CD4-positive, alpha-beta T cell treated with Interleukin-17A for 4 hours (primary cell): ENCODE measurements at regions not wholly inside any gene's neighbourhood (a gene's known extent, or its start where the extent isn't known, plus 50 kb on each side); places are given as distances from the start of the nearest gene placed in this dataset.

Experiments used
- DNase-seq: peaks from one replicate; pipeline ENCODE4 v3.0.0-alpha.2; 2020; ENCODE audit warnings: mixed read lengths

DNA sequence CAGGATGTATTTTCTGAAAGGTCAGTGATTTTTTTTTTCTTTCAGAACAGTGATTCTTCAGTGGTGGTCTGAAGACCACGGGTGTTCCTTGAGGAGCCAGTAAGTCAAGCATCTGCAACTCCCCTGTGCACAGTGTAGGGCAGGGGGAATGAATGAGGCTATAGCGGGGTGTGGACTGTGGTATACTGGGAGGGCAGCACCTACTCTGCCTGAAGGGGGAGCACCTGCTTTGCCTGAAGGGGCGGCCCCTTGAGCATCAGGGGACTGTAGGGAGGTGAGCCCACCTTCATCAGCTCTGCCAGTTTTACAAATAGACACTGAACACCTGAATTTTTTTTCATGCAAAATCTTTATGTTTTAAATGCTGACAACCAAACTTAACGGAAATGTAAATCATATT lies 77.5 kb upstream of the RIPOR2 start:
- DNase-seq = no peak

DNA sequence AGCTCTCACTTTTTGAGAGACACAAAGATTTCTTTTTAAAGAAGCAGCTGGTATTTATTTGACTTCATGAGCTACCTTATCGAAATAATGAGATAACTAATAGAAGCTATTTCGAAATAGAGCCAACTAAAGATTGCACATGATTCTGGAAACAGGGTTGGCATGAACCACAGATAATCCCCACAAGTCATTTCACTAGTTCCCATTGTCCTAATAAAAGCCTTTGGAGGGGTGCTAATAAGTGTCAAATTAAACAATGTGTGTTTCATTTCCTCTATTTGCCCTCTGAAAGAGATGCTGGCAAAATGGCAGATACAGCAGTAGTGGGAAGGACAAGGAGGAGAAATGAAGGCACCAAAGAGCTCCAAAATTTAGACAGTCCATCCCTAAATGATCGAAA lies 78.6 kb upstream of the RIPOR2 start:
- no peak for DNase-seq

DNA sequence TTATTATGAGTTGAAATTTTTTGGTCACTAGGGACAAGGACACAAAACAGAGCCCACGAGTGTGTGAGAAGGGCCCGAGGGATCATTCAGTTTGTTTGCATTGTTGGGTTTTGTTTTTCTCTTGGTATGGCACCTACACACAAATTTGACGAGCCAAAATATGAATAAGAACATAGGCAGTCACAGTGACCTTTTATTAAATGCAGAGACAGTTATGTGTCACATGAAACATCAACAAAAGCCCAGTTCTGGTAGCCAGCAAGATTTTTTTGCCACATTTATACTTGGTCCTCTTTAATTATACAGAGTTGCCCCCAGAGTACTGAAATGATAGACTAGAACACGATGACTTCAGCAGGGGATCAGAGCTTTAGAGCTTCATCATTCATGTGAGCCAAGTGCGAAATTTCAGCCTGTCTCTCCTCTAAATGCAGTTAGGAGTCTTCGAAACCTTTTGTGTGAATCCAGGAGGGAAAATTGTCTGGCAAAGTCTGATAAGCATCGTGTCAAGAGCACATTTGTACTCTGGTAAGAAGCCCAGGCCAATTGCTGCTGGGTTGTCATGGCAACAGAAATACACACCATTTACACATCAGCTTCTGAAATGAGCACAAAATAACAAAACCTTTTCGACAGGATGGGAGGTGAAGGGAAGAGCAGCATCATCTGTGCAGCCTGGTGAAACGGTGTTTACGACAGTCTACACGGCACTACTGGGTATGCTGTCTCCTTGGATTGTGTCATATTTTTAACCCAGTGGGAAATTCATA lies 79.2 kb upstream of the RIPOR2 start:
- DNase-seq = peak; percentile 59

DNA sequence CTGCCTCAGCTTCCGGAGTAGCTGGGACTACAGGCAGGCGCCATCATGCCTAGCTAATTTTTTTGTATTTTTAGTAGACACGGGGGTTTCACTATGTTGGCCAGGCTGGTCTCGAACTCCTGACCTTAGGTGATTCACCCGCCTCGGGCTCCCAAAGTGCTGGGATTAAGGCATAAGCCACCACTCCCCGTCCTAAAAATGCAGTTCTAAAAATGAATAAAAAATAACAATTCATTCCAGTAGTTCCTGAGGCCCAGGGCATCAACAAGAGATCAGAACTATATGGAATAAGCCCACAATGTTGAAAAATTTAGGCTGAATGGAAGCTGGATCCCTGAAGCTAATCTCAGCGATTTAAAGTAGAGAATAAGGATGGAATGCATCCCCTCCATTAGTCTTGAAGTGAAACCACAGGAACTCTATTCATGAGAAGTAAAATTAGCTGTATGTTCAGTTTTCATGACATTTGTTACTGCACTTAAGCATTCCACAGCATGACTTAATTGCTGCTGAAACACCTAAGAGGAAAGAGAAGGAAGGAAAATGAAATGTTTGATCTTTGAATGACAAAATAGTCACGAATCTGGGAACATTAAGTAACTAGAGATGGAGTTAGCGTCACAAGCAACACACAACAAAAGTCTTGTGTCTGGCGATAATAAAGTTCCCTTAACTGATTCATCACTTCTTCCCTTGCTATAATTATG lies 80.4 kb upstream of the RIPOR2 start:
- no peak for DNase-seq

DNA sequence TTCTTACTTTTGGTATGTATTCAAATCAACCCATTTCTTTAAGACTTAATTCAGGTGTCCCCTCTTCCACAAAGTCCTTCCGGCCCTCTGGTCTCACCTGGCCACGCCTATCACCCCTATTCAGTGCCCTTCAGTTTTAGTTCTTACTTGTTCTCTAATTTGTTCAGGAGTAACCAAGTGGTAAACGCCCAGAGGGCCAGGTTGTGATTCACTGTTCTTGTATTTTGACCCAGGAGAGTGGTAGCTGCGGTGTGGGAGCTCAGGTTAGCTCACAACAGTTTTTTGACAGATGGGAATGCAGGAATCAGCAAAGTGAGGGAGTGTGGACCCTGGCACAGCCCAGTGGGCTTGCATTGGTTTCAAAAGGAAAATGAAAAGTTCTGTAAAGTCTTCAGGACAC lies 81.7 kb upstream of the RIPOR2 start:
- DNase-seq = no peak

DNA sequence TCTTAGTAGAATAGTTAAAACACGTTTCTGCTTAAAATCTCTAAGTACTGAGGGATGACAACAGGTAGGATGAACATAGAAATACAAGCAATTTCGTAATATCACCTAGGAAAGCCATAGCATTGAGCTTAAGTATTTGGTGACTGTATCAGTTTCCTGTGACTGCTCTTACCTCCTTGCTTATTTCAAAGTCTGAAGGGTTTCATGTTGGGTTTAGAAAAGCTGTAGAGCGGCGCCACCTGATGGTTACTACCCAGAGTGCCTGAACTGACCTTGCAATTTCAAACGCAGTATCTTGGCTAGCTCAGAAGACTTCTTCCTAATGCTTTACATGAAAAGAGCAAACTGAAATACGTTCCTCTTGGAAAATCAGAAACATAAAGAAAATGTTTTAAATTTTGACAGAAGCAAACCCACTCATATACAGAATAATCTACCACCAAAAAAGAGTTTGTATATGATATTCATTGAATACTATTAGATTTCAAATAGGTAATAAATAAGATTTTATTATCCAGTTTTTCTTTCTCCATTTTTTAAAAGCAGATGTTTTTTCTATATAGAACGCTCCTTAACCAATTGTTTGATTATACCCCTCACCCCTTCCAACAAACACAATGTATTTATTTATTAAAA lies 82.3 kb upstream of the RIPOR2 start:
- DNase-seq = peak; percentile 90

DNA sequence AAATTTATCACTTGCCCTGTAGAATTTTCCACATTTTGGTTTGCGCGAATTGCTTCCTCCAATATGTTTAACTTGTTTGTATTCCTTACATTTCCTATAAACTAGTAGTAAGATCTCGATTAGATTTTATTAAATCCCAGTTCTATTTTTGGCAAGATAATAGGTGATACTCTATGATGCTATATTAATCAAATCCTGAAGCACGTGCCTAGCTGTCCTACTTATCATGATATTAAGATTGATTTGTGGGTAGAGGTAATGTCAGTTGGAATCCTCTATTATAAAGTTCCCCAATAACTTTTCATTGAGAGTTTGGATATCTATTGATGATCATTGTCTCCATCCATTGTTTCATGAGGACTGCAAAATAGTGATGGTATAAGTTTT lies 82.8 kb upstream of the RIPOR2 start:
- DNase-seq = no peak

DNA sequence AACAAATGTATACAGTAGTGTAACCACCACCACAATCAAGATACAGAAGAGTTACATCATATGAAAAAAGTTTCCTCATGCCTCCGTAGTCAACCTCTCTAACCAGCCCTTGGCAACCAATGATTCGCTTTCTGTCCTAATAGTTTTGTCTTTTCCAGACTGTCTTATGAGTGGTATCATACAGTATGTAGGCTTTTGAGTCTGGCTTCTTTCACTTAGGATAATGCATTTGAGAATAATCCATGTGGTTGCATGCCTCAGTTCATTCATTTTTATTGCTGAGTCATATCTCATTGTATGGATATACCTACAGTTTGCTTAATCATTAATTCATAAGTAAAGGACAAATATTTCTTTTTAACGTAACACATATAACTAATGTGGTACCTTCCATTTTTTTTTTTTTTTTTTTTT lies 86.4 kb upstream of the RIPOR2 start:
- no peak for DNase-seq

DNA sequence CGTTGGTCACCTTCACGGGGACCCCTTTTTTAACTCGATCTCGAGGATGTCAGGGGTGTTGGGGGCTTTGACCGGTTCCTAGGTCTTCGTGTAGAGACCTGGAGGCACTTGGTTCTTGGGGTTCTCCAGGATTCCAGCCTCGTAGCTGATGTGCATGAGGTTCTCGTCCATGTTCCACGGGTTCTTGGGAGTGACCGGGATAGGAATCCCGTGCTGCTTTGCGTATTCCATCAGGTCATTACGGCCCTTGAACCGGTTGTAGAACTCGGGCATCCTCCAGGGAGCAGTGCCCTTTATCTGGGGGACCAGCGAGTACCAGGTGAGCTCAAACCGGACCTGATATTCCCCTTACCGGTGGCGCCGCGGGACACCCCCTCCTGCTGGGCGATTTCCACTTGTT lies 88.0 kb upstream of the RIPOR2 start:
- DNase-seq = no peak

DNA sequence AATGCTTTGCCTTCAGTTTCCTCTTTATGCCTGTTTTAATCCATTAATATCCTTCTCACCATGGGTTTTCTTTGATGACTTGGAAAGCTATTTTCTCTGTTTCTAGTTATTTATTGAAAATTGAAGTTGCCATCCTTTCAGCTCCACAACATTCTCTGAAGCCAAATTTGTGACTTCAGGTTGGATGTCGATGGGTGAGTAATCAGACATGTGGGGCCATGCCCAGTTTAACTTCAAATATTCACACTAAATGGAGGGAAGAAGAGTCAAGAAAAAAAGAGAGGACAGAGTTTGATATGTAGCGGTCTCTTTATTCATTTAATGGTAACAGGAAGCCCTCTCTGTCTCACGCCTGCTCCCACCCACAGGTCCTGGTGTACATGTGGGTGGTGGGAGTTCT lies 89.1 kb upstream of the RIPOR2 start:
- DNase-seq = no peak

DNA sequence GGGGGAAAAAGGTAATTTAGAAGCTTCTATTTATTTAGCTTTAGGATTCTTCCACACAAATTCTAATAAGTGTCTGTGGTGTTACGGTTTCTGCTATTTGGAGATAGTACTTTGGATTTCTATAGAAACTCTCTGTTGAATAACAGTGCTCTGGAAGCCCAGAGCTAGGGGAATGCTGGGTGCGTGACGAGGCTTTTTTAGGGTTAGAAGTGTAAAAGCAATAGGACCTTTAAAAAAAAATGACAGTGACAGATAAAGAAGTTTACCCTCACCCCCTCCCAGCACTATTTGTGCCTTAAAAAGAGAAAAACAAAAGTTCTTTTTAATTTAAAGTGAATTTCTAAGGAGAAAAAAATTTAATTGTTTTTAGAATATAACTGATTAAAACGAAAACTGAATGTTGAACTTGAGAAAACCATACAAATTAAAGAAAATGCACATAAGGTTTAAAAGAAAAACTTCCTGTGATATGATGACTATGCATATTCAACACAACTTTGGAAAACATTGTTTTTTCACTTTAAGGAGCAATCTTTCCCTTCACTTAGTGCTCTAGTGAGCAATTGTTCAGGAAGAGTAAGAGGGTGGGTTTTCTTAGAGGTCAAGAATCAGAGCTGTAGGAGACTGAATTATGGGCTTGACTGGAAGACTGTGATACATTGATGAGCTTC lies 89.6 kb upstream of the RIPOR2 start:
- DNase-seq = no peak

DNA sequence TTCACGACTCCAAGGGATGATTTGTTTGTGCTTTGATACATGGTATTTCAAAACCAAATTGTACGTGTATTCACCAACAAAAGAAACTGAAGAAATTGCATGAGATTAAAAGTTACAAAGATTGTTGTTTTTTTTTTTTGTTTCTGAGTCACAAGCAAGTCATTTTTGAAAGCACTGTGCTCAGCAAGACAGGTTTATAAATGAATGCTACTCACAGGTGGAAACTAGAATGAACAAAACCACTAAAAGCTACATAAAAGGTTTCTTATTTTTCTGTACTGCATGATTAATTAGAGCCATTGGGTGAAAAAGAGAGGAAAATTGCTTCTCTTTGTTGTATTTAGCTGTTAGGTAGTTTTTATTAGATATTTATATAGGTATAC lies 90.2 kb upstream of the RIPOR2 start:
- DNase-seq = no peak

DNA sequence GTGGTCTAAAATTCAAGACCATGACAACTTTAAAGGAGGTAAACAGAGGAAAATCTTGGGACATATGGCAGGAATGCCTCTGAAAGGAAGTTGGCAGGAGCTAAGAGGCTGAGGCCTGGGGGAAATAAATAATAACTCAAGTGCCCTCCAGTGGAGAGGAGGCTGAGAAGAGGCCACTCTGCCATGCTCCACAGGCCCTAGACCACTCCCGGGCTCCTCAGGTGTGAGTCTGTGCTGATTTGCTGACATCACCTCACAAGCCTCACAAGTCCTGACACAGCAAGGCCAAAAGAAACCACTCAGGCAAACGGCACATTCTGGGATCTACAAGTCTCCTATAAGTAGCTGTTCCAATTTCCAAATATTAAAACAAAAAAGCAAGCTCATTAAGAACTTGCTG lies 91.0 kb upstream of the RIPOR2 start:
- peak; percentile 26 for DNase-seq

DNA sequence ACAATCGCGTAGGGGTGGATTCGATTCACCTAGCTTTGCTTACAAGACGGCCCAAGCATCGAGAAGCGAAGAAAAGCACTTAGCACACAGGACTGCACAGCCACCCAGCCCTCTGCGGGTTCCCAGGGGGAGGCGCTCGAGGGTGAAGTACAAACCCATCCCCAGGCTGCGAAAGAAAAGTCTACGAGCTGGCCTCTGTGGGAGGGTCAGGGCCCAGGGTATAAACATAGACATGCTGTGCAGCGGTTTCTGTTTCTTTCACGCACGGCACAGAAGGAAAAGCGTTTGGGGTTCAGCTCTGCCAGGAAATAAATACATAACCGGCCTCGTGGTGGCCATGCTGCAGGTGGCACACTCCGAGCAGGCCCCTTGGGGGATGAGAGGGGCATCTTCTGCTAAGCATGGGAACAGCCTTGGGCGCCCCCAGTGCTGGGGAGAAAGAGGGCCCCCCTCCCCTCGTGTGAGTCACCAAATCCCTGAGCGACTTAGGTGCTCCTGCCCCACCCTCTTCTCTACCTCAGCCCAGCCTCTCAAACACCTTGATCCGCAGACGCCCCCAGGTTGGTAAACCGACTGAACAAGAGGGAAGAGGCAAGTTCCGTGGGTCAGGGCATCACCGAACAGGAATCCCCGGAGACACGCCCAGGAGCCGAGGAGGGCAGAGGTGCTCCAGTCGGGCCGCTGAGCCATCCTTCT lies 91.6 kb upstream of the RIPOR2 start:
- peak; percentile 85 for DNase-seq

DNA sequence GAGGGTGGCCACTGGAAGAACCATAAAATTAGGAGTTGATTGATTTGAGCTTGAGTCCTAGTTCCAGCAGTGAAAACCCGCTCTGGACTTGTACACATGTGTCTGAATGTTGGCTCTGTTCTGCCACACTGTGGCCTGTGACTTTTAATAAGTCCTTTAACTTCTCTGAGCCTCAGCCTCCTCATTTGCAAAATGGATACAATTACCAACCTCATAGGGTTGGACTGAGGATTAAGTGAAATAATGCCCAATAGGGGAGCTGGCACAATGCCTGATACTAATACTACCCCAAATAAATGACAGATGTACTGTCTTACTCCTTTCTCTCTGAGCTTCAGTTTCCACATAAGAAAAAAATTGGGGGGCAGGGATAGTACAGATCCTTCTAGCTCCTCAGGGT lies 92.6 kb upstream of the RIPOR2 start:
- DNase-seq = no peak

DNA sequence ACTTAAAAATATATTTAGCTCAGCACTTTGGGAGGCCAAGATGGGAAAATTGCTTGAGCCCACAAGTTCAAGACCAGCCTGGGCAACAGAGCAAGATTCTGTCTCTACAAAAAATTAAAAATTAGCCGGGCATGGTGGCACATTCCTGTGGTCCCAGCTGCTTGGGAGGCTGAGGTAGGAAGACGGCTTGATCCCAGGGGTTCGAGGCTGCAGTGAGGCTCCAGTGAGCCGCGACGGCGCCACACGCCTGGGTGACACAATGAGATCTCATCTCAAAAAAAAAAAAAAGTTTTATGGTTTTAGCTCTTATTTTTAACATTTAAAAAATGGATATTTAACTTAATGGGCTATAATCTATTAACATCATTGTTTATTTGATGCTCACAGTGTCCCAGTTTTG lies 97.2 kb upstream of the RIPOR2 start:
- DNase-seq = no peak

DNA sequence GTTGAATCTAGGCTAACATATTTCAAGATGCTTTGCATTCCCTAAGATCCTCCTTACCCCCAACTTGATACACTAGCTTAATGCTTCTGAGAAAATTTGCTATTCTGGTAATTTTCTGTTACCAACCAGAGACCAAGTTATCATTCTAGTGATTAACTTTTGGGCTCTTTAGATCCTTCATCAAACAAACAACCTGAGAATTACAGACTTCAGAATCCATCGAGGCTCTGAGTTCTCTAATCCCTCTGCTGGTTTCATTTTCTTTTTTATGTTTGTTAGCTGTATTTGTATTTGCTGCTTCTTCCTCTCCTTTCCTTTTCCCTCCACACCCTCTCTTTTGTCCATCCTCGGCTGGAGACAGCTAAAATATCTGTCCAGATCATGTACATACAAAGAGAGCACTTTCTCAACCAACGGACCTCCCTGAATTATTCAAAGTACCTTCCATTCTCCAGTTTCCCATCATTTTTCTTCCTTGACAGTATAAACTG lies 98.7 kb upstream of the RIPOR2 start:
- no peak for DNase-seq

DNA sequence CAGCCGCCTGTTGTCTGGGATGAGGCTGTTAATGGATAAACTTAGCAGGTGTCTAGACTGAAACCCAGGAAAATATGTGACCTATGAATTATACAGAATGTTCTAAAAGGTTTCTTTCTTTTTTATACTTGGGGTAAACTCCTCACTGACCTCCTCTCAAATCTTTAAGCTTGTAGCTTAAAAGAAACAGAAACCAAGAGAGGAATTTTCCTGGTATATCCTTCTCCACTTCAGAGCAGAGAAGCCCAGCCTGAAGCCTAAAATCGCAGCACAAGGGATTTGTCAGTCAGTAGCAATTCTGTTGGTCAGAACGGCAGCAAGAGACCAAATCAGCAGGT lies 99.4 kb upstream of the RIPOR2 start:
- DNase-seq = no peak

DNA sequence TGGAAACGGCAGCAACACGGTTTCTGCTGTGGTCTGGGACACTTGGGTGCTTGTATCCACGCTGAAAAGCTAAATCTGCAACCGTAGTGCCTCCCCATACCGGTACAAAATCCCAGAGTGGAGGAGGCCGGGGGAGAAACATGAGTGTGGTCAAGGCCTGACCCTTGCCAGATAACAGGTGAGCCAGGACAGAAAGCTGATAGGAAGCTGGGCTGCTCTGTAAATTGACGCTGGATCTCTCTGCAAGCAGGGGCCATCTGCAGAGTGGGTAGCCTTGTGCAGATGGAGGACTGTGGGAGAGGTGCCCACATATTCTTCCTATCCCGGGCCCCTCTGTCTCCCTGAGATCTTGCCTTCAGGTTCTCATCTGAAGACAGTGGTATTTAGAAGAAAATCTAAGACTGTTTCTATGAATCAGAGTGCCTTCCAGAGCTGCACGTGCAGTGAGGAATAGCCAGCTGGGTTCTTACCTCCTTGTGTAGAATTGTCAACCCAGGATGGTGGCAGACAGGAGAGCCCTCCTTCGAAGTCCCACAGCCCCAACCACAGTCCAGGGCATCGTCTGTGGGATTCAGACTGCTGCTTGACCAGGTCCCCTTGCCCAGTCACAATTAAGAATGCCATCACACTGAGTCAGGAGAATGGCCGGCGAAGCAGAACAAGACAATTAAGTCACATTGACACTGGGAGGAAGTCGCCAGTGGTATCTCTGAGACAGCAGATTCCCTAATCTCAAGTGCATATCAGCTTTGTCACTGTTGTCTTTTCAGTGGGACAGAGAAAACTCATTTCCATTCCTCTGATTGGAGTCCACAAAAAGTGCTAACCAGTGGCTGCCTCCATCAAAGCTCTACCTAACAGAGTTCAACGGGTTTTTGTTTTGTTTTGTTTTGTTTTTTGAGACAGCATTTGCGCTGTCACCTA lies 100.0 kb upstream of the RIPOR2 start:
- DNase-seq = peak; percentile 28

DNA sequence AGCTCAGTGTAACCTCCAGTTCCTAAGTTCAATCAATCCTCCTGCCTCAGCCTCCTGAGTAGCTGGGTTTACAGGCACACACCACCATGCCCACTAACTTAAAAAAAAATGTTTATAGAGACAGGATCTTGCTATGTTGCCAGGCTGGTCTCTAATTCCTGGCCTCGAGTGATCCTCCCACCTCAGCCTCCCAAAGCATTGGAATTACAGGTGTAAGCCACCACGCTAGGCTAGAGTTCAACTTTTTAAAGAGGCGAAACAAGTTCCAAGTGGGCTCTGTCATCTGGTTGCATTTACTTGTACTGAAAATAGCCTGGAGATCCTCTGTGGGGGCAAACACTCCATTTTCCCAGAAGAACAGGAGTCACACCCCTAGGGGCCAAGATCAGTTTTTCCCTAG lies 100.7 kb upstream of the RIPOR2 start:
- no peak for DNase-seq

DNA sequence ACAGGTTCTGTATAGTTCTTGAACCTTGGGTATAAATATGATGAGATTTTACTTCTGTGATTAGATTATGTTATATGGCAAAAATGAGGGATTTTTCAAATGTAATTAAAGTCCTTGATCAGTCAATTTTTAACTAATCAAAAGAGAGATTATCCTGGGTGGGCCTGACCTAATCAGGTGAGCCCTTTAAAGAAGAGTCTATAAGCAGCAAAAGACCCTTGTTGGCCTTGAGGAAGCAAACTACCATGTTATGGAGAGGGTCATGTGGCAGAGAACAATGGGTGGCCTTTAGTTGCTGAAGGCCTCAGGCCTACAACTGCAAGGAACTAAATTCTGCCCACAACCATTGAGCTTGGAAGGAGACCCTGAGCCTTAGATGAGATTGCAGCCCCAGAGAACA lies 102.5 kb upstream of the RIPOR2 start:
- no peak for DNase-seq

DNA sequence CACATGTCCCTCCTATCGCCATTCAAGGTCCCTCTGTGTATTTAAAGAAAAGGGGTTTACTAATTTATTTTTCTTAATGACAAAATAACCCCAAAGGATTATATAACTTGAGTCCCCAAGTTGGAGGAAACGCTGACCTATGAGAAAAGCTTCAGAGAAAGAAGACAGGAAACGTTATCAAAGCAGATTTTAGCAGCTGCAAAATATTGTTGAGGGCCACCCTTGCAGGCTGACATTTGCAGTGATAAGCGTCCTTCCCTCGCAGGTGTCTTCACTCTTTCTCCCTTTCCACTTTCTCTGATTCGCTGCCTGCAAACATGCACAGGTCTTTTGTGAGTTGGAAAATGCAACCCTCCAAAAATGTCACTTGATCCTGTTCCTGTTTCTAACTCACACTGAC lies 103.2 kb upstream of the RIPOR2 start:
- peak; percentile 48 for DNase-seq
